SU-DHL-6 (cell line): ENCODE measurements at regions not wholly inside any gene's neighbourhood (a gene's known extent, or its start where the extent isn't known, plus 50 kb on each side); places are given as distances from the start of the nearest gene placed in this dataset.

Experiments used
- H2AFZ ChIP-seq: fragments of 200-600 bp; sonication (generic); 2 replicates; pipeline ENCODE4 v1.6.1; 2014; ENCODE audit warnings: low read depth, mild to moderate bottlenecking, moderate library complexity, mixed read lengths, antibody characterized with exemption, low read length; ENCODE audit not compliant: severe bottlenecking
- H3F3A ChIP-seq: fragments of 200-600 bp; shearing (Covaris generic); 2 replicates; pipeline ENCODE4 v1.6.0; 2016; ENCODE audit warnings: antibody characterized with exemption, mild to moderate bottlenecking; ENCODE audit not compliant: insufficient read depth
- H3K27ac ChIP-seq: fragments of 200-600 bp; sonication (generic); 2 replicates; pipeline ENCODE4 v1.5.1; 2016; ENCODE audit warnings: low read depth, mild to moderate bottlenecking, low read length, moderate library complexity, mixed read lengths
- H3K27me3 ChIP-seq: fragments of 200-600 bp; sonication (generic), shearing (Covaris generic); 2 replicates; pipeline ENCODE4 v1.6.0; 2014; ENCODE audit warnings: mild to moderate bottlenecking, low read length
- H3K36me3 ChIP-seq: fragments of 200-600 bp; sonication (generic); 2 replicates; pipeline ENCODE4 v1.6.1; 2014; ENCODE audit warnings: mild to moderate bottlenecking, low read length, mixed read lengths
- H3K4me2 ChIP-seq: fragments of 300-600, 200-600 bp; shearing (Covaris generic), sonication (generic); 2 replicates; pipeline ENCODE4 v1.6.0; 2014; ENCODE audit warnings: low read length, low read depth, mild to moderate bottlenecking; ENCODE audit not compliant: poor library complexity, severe bottlenecking
- H3K4me3 ChIP-seq: fragments of 200-600 bp; sonication (generic); 2 replicates; pipeline ENCODE4 v1.5.1; 2014; ENCODE audit warnings: antibody characterized with exemption, low read length, mild to moderate bottlenecking, mixed read lengths; ENCODE audit not compliant: insufficient read depth, poor library complexity, severe bottlenecking
- H3K79me2 ChIP-seq: fragments of 200-600 bp; sonication (generic); 2 replicates; pipeline ENCODE4 v1.6.1; 2014; ENCODE audit warnings: mild to moderate bottlenecking, low read length, moderate library complexity; ENCODE audit not compliant: insufficient read depth
- H3K9ac ChIP-seq: fragments of 200-600 bp; sonication (generic); 2 replicates; pipeline ENCODE4 v1.7.0; 2014; ENCODE audit warnings: mild to moderate bottlenecking, low read length
- H3K9me2 ChIP-seq: fragments of 200-600 bp; sonication (generic); replicated peaks from 2 replicates; pipeline ENCODE4 v1.6.1; 2014; ENCODE audit warnings: low read length; ENCODE audit not compliant: insufficient read depth
- H3K9me3 ChIP-seq: fragments of 200-600 bp; sonication (generic); 2 replicates; pipeline ENCODE4 v1.6.1; 2014; ENCODE audit warnings: low read length, mixed read lengths; ENCODE audit not compliant: insufficient read depth
- H4K20me1 ChIP-seq: fragments of 200-600 bp; sonication (generic); 2 replicates; pipeline ENCODE4 v1.6.1; 2014; ENCODE audit warnings: low read depth, mild to moderate bottlenecking, antibody characterized with exemption, low read length, moderate library complexity, mixed read lengths
- CTCF ChIP-seq: fragments of 200-600 bp; sonication (generic); IDR thresholded peaks from one replicate; pipeline ENCODE4 v1.5.1; 2017; ENCODE audit warnings: antibody characterized with exemption, mild to moderate bottlenecking, low read length, moderate library complexity; ENCODE audit not compliant: insufficient read depth, poor library complexity, severe bottlenecking
- EZH2phosphoT487 ChIP-seq: fragments of 200-600 bp; sonication (generic), shearing (Covaris generic); conservative IDR thresholded peaks from 2 replicates; pipeline ENCODE4 v1.6.1; 2018; ENCODE audit warnings: mild to moderate bottlenecking, antibody characterized with exemption, low read length, moderate library complexity, mixed read lengths

- Histone ChIP-seq H3K36me3 (no peaks in the 10 kb centered on the region), H3K79me2 (no peaks in the 10 kb centered on the region), H3K9me3 (no peaks in the 10 kb centered on the region), H3K9ac (no peak overlapping the region), H3K9me2 (no peaks in the 10 kb centered on the region), H3K4me3 (no peak overlapping the region), H3K27me3 (no peaks in the 10 kb centered on the region), H4K20me1 (no peaks in the 10 kb centered on the region), H2AFZ (no peak overlapping the region), H3F3A (no peaks in the 10 kb centered on the region), H3K4me2 (no peak overlapping the region), H3K27ac (no peak overlapping the region)
- TF ChIP-seq CTCF (no peak), EZH2phosphoT487 (no peak)
These were observed 77.5 kb upstream of the GDF10 start for GRCh38 chr10:47222461-47222860.

DNA sequence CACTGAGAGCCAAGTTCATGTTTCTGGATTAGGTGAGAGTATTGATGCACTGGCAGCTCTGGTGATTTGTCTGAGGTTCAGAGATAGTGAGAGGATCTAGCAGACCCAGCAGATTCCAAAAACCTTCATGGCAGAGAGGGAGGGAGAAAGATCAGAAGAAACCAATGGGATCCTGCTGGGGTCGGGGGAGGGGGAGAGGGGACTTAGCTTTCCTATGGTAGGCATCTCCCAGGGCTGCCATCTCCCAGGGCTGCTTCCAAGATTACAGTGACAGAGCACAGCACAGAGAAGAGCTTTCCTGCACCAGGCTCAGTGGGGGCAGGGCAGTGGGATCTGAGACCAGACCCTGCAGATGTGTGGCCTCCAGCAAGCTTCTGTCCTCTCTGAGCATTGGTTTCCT, 76.8 kb upstream of the GDF10 start:
- Histone ChIP-seq H3K4me3 (no peak overlapping the region), H2AFZ (no peak overlapping the region), H3F3A (no peaks in the 10 kb centered on the region), H3K9ac (no peak overlapping the region), H4K20me1 (no peaks in the 10 kb centered on the region), H3K36me3 (no peaks in the 10 kb centered on the region), H3K9me3 (no peaks in the 10 kb centered on the region), H3K4me2 (no peak overlapping the region), H3K79me2 (no peaks in the 10 kb centered on the region), H3K27me3 (no peaks in the 10 kb centered on the region), H3K27ac (no peak overlapping the region), H3K9me2 (no peaks in the 10 kb centered on the region)
- TF ChIP-seq CTCF = no peak
- no peak for TF ChIP-seq EZH2phosphoT487

DNA sequence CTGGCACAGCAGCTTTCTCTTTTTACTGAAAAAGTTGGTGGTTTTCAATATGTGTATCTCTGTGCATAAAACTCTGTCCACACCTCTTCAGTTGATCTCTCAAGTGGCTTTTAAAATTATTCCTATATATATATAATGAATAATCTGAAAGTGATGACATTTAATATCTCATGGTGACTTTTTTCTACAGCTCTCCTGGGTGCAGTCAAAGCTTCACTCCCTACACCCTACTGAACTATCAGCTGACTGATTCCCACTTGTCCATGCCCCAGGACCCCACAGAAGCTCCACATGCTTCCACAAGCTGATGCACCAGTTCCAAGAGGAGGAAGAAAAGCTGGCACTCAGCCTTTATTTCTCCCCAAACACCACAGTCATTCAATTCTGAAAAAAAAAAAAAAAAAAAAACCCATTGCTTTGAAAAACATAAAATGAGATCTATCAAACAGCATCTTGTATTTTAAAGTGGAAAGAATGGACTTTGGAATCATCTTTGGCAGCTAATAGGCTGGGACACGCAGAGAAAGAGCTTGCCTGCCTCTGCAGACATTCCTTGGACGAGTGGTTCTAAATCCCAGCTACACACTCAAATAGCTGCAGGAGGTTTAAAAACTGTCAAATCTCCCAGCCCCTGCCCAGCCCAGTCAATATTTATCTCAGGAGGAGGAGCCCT, 75.3 kb upstream of the GDF10 start:
- H4K20me1 ChIP-seq = no peaks in the 10 kb centered on the region
- no peaks in the 10 kb centered on the region for H3K27me3 ChIP-seq
- H3K4me2 ChIP-seq = no peak overlapping the region
- no peaks in the 10 kb centered on the region for H3K36me3 ChIP-seq
- H3K9ac ChIP-seq = no peak overlapping the region
- no peaks in the 10 kb centered on the region for H3K9me2 ChIP-seq
- H3K4me3 ChIP-seq = no peak overlapping the region
- no peaks in the 10 kb centered on the region for H3K9me3 ChIP-seq
- no peaks in the 10 kb centered on the region for H3K79me2 ChIP-seq
- no peak overlapping the region for H3K27ac ChIP-seq
- H3F3A ChIP-seq = no peaks in the 10 kb centered on the region
- TF ChIP-seq CTCF = no peak
- no peak overlapping the region for H2AFZ ChIP-seq
